ENCODE measurements at regions not wholly inside any gene's neighbourhood (a gene's known extent, or its start where the extent isn't known, plus 50 kb on each side); places are given as distances from the start of the nearest gene placed in this dataset.

DNA sequence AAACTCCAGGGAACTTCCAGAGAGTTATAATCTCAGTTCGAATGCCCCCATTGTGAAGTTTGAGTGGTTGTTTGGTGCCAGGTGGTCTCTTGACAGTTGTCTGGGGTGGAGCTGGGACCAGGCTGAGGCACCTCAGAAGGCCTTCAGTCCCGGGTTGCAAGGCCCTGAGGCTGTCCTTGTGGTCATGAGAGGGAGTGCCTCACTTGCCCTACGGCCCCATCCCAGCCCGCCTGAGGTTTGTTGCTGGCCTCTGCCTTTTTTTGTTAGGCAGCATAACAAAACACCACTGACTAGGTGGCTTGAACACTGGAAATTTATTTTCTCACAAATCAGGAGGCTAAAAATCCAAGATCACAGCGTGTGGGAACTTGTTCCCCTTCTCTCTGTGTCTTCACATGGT lies 73.0 kb upstream of the PAPPA start:
- Mint-ChIP-seq H3K4me1 (ENCODE audit: low read depth in 2 of 2) (no peaks in the 10 kb centered on the region), H3K4me3 (no peak overlapping the region), H3K36me3 (ENCODE audit: insufficient read depth) (no peaks in the 10 kb centered on the region), H3K27me3 (no peaks in the 10 kb centered on the region), H3K9me3 (no peaks in the 10 kb centered on the region), H3K27ac (no peak overlapping the region)
- no peak for ATAC-seq (replicated peaks)
- no peak for DNase-seq

- Mint-ChIP-seq H3K27me3 (no peaks in the 10 kb centered on the region), H3K4me1 (ENCODE audit: low read depth in 2 of 2) (no peaks in the 10 kb centered on the region), H3K4me3 (no peak overlapping the region), H3K27ac (no peak overlapping the region), H3K36me3 (ENCODE audit: insufficient read depth) (no peaks in the 10 kb centered on the region), H3K9me3 (no peaks in the 10 kb centered on the region)
- DNase-seq (no peak), ATAC-seq (replicated peaks) (no peak)
Measured at GRCh38 chr9:116081435-116082115, 72.0 kb upstream of the PAPPA start.

DNA sequence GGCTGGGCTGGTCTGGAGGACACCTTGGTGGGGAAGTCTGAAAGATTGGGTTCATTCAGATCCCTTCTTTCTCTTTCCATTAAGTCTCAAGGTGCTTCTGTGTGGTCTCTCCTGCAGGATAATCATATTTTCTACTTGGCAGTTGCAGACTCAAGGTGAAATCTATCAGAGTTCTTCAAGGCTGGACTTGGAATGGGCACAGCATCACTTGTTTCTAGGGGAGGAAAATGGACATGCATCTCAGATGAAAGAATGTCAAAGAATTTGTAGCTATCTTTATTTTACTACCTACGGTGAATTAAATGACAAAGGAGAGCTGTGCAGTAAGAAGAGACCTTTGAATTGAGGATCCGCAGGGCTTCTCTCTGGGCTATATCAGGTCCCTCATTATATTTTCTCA lies 69.8 kb upstream of the PAPPA start:
- DNase-seq (no peak), ATAC-seq (replicated peaks) (no peak)

DNA sequence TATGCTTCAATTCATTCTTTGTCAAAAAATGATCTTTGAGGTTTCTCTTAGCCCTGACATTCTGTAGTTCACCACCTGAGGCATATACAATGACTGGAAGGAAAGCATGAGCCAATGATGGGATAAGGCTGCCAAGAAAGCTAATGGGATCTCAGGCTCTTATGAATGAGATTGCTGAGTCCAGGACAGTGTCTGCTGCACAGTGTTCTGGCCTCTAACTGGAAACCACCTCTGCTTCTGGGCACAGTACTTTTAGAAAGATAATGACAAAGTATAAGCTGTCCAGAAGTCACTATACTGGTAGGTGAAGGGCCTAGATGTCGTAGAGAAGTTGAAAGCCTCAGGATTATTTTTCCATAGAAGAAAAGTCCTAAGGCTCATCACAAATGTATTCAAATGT lies 69.1 kb upstream of the PAPPA start:
- Mint-ChIP-seq H3K36me3 (ENCODE audit: insufficient read depth) (no peaks in the 10 kb centered on the region), H3K4me3 (no peak overlapping the region), H3K27ac (no peak overlapping the region)

More for the DNA sequence above, 69.8 kb upstream of the PAPPA start:
- H3K4me1 Mint-ChIP-seq (ENCODE audit: low read depth in 2 of 2), result no peaks in the 10 kb centered on the region
- H3K36me3 Mint-ChIP-seq (ENCODE audit: insufficient read depth), result no peaks in the 10 kb centered on the region
- H3K4me3 Mint-ChIP-seq, result no peak overlapping the region
- H3K9me3 Mint-ChIP-seq, result peaks cover 0 to 2% of the 10 kb centered on the region in 2 donors
- H3K27ac Mint-ChIP-seq, result no peak overlapping the region
- no peaks in the 10 kb centered on the region for H3K27me3 Mint-ChIP-seq

GRCh38 chr9:116087246-116087645 lies 66.3 kb upstream of the PAPPA start:
- DNase-seq, result no peak
- no peaks in the 10 kb centered on the region for H3K27me3 Mint-ChIP-seq

More for the DNA sequence above, 69.1 kb upstream of the PAPPA start:
- no peak for DNase-seq
- ATAC-seq (replicated peaks), result no peak
- Mint-ChIP-seq H3K4me1 (ENCODE audit: low read depth in 2 of 2) (no peaks in the 10 kb centered on the region), H3K27me3 (no peaks in the 10 kb centered on the region), H3K9me3 (peaks cover 0 to 2% of the 10 kb centered on the region in 2 donors)

GRCh38 chr9:116087751-116088194 lies 65.8 kb upstream of the PAPPA start:
- DNase-seq, result no peak
- H3K27me3 Mint-ChIP-seq, result no peaks in the 10 kb centered on the region
- no peaks in the 10 kb centered on the region for H3K4me1 Mint-ChIP-seq (ENCODE audit: low read depth in 2 of 2)
- ATAC-seq (replicated peaks), result no peak
- no peak overlapping the region for H3K4me3 Mint-ChIP-seq
- peaks cover 0 to 2% of the 10 kb centered on the region in 2 donors for H3K9me3 Mint-ChIP-seq
- H3K36me3 Mint-ChIP-seq (ENCODE audit: insufficient read depth), result no peaks in the 10 kb centered on the region
- H3K27ac Mint-ChIP-seq, result no peak overlapping the region

More at GRCh38 chr9:116087246-116087645, 66.3 kb upstream of the PAPPA start:
- no peaks in the 10 kb centered on the region for H3K36me3 Mint-ChIP-seq (ENCODE audit: insufficient read depth)
- peaks cover 0 to 2% of the 10 kb centered on the region in 2 donors for H3K9me3 Mint-ChIP-seq
- no peak for ATAC-seq (replicated peaks)
- H3K27ac Mint-ChIP-seq, result no peak overlapping the region
- H3K4me3 Mint-ChIP-seq, result no peak overlapping the region
- no peaks in the 10 kb centered on the region for H3K4me1 Mint-ChIP-seq (ENCODE audit: low read depth in 2 of 2)

GRCh38 chr9:116088396-116088795 lies 65.2 kb upstream of the PAPPA start:
- H3K27me3 Mint-ChIP-seq, result no peaks in the 10 kb centered on the region
- no peak for DNase-seq
- peaks cover 0 to 2% of the 10 kb centered on the region in 2 donors for H3K9me3 Mint-ChIP-seq
- H3K4me1 Mint-ChIP-seq (ENCODE audit: low read depth in 2 of 2), result no peaks in the 10 kb centered on the region
- no peak overlapping the region for H3K4me3 Mint-ChIP-seq
- H3K36me3 Mint-ChIP-seq (ENCODE audit: insufficient read depth), result no peaks in the 10 kb centered on the region
- H3K27ac Mint-ChIP-seq, result no peak overlapping the region
- ATAC-seq (replicated peaks), result no peak

DNA sequence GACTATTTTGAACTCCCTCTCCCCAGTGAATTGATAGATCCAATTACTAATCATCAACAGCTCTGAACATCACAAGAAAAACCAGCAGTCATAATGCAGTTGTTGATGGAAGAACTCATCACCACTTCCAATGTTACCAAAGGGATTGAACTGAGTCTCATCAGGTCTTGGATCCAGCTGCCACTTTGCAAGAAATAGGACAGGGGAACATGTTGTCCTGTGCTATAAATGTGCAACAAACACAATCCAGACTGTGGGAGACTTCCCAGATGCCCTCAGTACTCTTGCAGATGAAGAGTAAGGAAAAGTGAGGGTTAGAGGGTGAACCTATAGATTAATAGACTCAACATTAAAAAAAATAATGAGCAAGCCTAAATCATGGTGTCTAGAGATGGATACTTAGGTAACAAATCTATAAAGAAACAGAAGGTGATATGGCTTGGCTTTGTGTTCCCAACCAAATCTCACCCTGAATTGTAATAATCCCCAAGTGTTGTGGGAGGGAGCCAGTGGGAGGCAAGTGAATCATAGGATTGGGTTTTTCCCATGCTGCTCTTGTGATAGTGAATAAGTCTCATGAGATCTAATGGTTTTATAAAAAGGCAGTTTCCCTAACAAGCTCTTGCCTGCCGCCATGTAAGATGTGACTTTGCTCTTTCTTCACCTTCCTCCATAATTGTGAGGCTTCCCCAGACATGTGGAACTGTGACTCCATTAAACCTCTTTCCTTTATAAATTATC lies 63.4 kb upstream of the PAPPA start:
- Mint-ChIP-seq H3K27ac (no peak overlapping the region), H3K9me3 (peaks cover 0 to 2% of the 10 kb centered on the region in 2 donors), H3K4me3 (no peak overlapping the region), H3K27me3 (no peaks in the 10 kb centered on the region), H3K36me3 (ENCODE audit: insufficient read depth) (no peaks in the 10 kb centered on the region), H3K4me1 (ENCODE audit: low read depth in 2 of 2) (no peaks in the 10 kb centered on the region)
- DNase-seq (no peak), ATAC-seq (replicated peaks) (no peak)

DNA sequence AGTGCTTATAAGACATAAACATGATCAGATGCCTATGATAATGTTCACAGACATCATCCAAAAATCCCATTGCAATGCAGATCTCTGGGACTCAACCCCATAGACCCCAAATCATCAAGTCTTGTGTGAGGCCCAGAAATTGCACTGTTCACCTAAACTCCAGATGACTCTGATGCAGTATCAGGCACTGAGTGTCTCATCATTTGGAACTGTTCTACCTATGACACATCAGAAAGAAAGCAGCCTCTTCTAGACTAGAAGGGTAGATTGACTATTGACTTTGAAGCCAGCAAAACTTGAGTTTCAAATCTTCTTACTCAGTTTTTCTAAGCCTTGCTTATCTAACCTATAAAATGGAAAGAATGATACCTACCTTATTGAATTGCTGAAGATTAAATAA lies 58.7 kb upstream of the PAPPA start:
- H3K9me3 Mint-ChIP-seq, result peaks cover 6 to 22% of the 10 kb centered on the region in 2 donors
- no peak overlapping the region for H3K4me3 Mint-ChIP-seq
- no peaks in the 10 kb centered on the region for H3K27me3 Mint-ChIP-seq
- H3K27ac Mint-ChIP-seq, result no peak overlapping the region
- H3K4me1 Mint-ChIP-seq (ENCODE audit: low read depth in 2 of 2), result no peaks in the 10 kb centered on the region
- DNase-seq, result no peak
- ATAC-seq (replicated peaks), result no peak
- H3K36me3 Mint-ChIP-seq (ENCODE audit: insufficient read depth), result no peaks in the 10 kb centered on the region

DNA sequence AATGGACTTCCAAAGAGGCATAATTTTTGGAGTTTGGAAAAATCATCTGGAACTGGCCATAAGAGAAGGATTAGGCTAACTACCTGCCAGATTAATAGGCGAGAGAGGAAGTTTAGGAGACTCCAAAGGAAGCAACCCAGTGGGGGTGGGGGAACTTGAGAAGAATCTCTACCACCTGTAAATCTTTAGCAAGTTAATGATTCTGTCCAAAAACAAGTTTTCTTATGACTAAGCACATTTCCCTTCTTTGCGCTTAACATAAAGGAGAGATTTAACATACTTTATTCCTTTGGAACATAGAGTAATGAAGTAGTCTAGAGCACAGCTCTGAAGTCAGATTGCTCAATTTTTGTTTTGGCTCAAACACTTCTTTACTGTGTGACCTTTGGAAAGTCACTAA lies 58.2 kb upstream of the PAPPA start:
- no peaks in the 10 kb centered on the region for H3K27me3 Mint-ChIP-seq
- no peak overlapping the region for H3K27ac Mint-ChIP-seq
- no peaks in the 10 kb centered on the region for H3K4me1 Mint-ChIP-seq (ENCODE audit: low read depth in 2 of 2)
- H3K36me3 Mint-ChIP-seq (ENCODE audit: insufficient read depth), result no peaks in the 10 kb centered on the region
- peaks cover 6 to 22% of the 10 kb centered on the region in 2 donors for H3K9me3 Mint-ChIP-seq
- DNase-seq (no peak), ATAC-seq (replicated peaks) (no peak)
- no peak overlapping the region for H3K4me3 Mint-ChIP-seq

DNA sequence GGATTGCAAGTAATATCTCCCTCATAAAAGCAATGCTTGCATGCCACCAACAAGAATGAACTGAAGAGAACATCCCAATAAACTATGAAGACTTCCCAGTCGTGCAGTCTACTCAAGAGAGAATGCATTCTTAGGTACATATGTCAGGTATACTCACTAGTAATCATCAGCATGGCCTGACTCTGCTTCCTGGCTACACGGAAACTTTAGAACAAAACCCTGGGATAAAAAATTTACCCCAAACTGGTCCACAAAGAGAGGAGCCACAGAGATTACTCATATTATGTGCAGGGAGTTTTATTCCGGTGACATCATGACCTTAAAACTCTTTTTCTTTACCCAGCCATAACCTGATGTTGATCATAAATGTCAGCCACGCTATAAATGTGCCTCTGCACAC lies 57.5 kb upstream of the PAPPA start:
- H3K4me1 Mint-ChIP-seq (ENCODE audit: low read depth in 2 of 2), result no peaks in the 10 kb centered on the region
- H3K36me3 Mint-ChIP-seq (ENCODE audit: insufficient read depth), result no peaks in the 10 kb centered on the region
- H3K27ac Mint-ChIP-seq, result no peak overlapping the region
- peaks cover 10 to 28% of the 10 kb centered on the region in 2 donors for H3K9me3 Mint-ChIP-seq
- no peak overlapping the region for H3K4me3 Mint-ChIP-seq
- DNase-seq (no peak), ATAC-seq (replicated peaks) (no peak)
- no peaks in the 10 kb centered on the region for H3K27me3 Mint-ChIP-seq

DNA sequence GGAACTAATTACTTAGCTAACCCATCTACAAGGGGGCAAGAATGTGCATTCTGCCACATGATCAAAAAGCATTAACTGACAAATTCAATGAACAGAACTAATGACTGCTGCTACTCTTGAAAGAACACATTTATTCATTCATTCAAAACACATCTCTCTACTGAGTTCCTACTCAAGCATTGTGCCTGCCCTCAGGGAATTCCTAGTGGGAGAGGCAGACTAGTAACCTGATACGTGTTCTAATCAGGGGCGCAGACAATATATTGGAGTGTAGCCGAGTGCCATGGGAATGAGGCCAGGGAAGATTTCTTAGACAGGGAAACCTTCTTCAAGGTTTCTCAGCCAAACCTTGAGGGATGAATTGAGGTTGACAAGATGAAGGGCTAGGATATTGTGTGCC lies 56.7 kb upstream of the PAPPA start:
- no peaks in the 10 kb centered on the region for H3K4me1 Mint-ChIP-seq (ENCODE audit: low read depth in 2 of 2)
- ATAC-seq (replicated peaks) (no peak), DNase-seq (no peak)
- no peaks in the 10 kb centered on the region for H3K27me3 Mint-ChIP-seq
- H3K9me3 Mint-ChIP-seq, result peaks cover 10 to 29% of the 10 kb centered on the region in 2 donors
- H3K36me3 Mint-ChIP-seq (ENCODE audit: insufficient read depth), result no peaks in the 10 kb centered on the region
- no peak overlapping the region for H3K27ac Mint-ChIP-seq
- H3K4me3 Mint-ChIP-seq, result no peak overlapping the region

DNA sequence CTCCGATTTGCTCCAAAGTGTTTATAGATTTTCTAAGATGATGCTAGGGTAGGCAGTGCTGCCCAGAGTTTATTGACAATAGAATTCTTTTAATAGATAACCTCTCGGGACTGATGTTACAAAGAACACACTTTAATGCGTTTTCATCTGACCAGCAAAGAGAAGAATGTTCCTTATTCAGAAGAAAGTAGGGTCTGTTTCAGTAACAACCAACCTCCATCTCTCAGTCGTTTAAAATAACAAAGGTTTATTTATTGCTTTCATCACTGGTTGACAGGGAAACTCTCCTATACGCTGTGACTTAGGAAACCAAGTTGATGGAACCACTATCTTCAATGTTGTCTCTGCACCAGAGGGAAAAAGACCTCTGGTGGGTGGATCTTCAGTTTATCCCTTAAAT lies 55.1 kb upstream of the PAPPA start:
- peaks cover 10 to 29% of the 10 kb centered on the region in 2 donors for H3K9me3 Mint-ChIP-seq
- DNase-seq (no peak), ATAC-seq (replicated peaks) (no peak)
- H3K4me1 Mint-ChIP-seq (ENCODE audit: low read depth in 2 of 2), result no peaks in the 10 kb centered on the region
- no peaks in the 10 kb centered on the region for H3K27me3 Mint-ChIP-seq
- no peaks in the 10 kb centered on the region for H3K36me3 Mint-ChIP-seq (ENCODE audit: insufficient read depth)
- H3K27ac Mint-ChIP-seq, result no peak overlapping the region
- H3K4me3 Mint-ChIP-seq, result no peak overlapping the region

DNA sequence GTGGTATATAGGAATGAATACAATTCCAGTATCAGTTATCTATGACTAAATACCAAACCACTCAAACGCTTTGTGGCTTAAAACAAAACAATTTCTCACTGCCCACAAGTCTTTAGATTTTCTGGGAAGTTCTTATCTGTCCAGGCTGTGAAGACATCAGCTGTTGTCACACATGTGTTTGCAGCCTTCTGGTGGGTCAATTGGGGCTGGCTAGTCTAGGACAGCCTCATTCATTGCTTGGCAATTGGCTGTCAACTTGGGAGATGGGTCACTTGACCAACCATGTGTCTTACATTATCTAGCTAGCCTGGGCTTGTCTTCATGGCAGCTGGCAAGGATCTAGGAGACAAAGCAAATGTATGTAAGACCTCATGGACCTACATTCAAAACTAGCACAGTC lies 53.8 kb upstream of the PAPPA start:
- Mint-ChIP-seq H3K4me1 (ENCODE audit: low read depth in 2 of 2) (no peaks in the 10 kb centered on the region), H3K36me3 (ENCODE audit: insufficient read depth) (no peaks in the 10 kb centered on the region), H3K27ac (no peak overlapping the region), H3K9me3 (peaks cover 10 to 29% of the 10 kb centered on the region in 2 donors), H3K27me3 (no peaks in the 10 kb centered on the region), H3K4me3 (no peak overlapping the region)
- ATAC-seq (replicated peaks) (no peak), DNase-seq (no peak)

Measured in effector memory CD8-positive, alpha-beta T cell (primary cell).